ENCODE measurements at regions not wholly inside any gene's neighbourhood (a gene's known extent, or its start where the extent isn't known, plus 50 kb on each side); places are given as distances from the start of the nearest gene placed in this dataset.

DNA sequence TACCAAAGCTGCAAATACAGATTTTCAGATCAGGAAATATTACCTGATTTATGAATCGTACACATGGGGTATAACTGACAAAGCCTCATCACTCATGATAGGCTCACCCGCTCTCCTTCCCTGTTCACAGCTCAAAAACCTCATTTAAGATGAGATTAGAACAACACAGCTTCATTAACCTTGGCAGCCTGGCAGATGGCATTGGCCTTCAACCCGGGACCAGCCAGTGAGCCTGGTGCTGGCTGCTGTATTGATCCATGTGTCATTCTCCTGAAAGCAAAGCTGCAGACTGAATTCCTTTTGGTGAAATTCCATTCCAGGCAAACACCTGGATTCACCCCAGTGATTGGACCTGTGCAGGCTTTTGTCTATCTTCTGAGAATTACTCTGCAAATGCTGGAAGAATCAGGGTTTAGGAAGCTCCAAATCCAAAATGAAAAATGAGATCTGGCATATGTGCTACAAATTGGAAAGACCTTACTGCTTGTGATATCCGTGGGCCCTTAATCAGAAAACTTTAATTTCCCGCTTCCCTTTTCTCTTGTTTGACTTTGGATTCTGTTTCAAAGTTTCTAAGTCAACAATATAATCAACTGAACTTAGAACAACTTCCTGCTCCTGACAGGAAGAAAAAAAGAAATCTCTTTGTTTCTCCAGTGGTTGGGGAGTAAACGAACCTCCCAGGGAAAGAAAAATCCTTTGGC, 189.1 kb upstream of the KBTBD8 start:
- TF ChIP-seq, protein P1, sequence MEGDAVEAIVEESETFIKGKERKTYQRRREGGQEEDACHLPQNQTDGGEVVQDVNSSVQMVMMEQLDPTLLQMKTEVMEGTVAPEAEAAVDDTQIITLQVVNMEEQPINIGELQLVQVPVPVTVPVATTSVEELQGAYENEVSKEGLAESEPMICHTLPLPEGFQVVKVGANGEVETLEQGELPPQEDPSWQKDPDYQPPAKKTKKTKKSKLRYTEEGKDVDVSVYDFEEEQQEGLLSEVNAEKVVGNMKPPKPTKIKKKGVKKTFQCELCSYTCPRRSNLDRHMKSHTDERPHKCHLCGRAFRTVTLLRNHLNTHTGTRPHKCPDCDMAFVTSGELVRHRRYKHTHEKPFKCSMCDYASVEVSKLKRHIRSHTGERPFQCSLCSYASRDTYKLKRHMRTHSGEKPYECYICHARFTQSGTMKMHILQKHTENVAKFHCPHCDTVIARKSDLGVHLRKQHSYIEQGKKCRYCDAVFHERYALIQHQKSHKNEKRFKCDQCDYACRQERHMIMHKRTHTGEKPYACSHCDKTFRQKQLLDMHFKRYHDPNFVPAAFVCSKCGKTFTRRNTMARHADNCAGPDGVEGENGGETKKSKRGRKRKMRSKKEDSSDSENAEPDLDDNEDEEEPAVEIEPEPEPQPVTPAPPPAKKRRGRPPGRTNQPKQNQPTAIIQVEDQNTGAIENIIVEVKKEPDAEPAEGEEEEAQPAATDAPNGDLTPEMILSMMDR (IDR thresholded peaks at IDR 0.05) = no peak
- no peak for TF ChIP-seq POLR2A (IDR thresholded peaks at IDR 0.05)
- TF ChIP-seq EP300 (IDR thresholded peaks at IDR 0.05) = no peak

Measured in ovary (tissue), 3 donors.